ENCODE measurements at regions not wholly inside any gene's neighbourhood (a gene's known extent, or its start where the extent isn't known, plus 50 kb on each side); places are given as distances from the start of the nearest gene placed in this dataset.

- Mint-ChIP-seq H3K27ac (ENCODE audit: unreplicated experiment) (no peak overlapping the region), H3K27me3 (ENCODE audit: unreplicated experiment) (no peaks in the 10 kb centered on the region), H3K36me3 (ENCODE audit: unreplicated experiment) (no peaks in the 10 kb centered on the region), H3K4me1 (ENCODE audit: unreplicated experiment) (no peaks in the 10 kb centered on the region), H3K9me3 (ENCODE audit: unreplicated experiment) (peaks cover 4% of the 10 kb centered on the region), H3K4me3 (ENCODE audit: unreplicated experiment) (no peak overlapping the region)
- no peak for DNase-seq (ENCODE audit: extremely low spot score, unreplicated experiment)
- TF ChIP-seq, protein P1, sequence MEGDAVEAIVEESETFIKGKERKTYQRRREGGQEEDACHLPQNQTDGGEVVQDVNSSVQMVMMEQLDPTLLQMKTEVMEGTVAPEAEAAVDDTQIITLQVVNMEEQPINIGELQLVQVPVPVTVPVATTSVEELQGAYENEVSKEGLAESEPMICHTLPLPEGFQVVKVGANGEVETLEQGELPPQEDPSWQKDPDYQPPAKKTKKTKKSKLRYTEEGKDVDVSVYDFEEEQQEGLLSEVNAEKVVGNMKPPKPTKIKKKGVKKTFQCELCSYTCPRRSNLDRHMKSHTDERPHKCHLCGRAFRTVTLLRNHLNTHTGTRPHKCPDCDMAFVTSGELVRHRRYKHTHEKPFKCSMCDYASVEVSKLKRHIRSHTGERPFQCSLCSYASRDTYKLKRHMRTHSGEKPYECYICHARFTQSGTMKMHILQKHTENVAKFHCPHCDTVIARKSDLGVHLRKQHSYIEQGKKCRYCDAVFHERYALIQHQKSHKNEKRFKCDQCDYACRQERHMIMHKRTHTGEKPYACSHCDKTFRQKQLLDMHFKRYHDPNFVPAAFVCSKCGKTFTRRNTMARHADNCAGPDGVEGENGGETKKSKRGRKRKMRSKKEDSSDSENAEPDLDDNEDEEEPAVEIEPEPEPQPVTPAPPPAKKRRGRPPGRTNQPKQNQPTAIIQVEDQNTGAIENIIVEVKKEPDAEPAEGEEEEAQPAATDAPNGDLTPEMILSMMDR (IDR thresholded peaks at IDR 0.05), result no peak
Measured at GRCh38 chr18:65365245-65365980, 385.4 kb upstream of the CDH7 start.

- H3K27ac Mint-ChIP-seq (ENCODE audit: unreplicated experiment), result no peak overlapping the region
- H3K36me3 Mint-ChIP-seq (ENCODE audit: unreplicated experiment), result no peaks in the 10 kb centered on the region
- H3K9me3 Mint-ChIP-seq (ENCODE audit: unreplicated experiment), result peaks cover 4% of the 10 kb centered on the region
- TF ChIP-seq, protein P1 (IDR thresholded peaks at IDR 0.05), result no peak
- DNase-seq (ENCODE audit: extremely low spot score, unreplicated experiment), result no peak
- H3K4me1 Mint-ChIP-seq (ENCODE audit: unreplicated experiment), result no peaks in the 10 kb centered on the region
- H3K27me3 Mint-ChIP-seq (ENCODE audit: unreplicated experiment), result no peaks in the 10 kb centered on the region
- H3K4me3 Mint-ChIP-seq (ENCODE audit: unreplicated experiment), result no peak overlapping the region
Measured at GRCh38 chr18:65363911-65364632, 386.7 kb upstream of the CDH7 start.

- peaks cover 4% of the 10 kb centered on the region for H3K9me3 Mint-ChIP-seq (ENCODE audit: unreplicated experiment)
- no peak for DNase-seq (ENCODE audit: extremely low spot score, unreplicated experiment)
- H3K4me1 Mint-ChIP-seq (ENCODE audit: unreplicated experiment), result no peaks in the 10 kb centered on the region
- H3K36me3 Mint-ChIP-seq (ENCODE audit: unreplicated experiment), result no peaks in the 10 kb centered on the region
- H3K27ac Mint-ChIP-seq (ENCODE audit: unreplicated experiment), result no peak overlapping the region
- TF ChIP-seq, protein P1 (IDR thresholded peaks at IDR 0.05), result no peak
- H3K27me3 Mint-ChIP-seq (ENCODE audit: unreplicated experiment), result no peaks in the 10 kb centered on the region
- H3K4me3 Mint-ChIP-seq (ENCODE audit: unreplicated experiment), result no peak overlapping the region
Measured at GRCh38 chr18:65363011-65363410, 387.8 kb upstream of the CDH7 start.

- Mint-ChIP-seq H3K27me3 (ENCODE audit: unreplicated experiment) (no peaks in the 10 kb centered on the region), H3K27ac (ENCODE audit: unreplicated experiment) (no peak overlapping the region), H3K36me3 (ENCODE audit: unreplicated experiment) (no peaks in the 10 kb centered on the region), H3K4me3 (ENCODE audit: unreplicated experiment) (no peak overlapping the region), H3K9me3 (ENCODE audit: unreplicated experiment) (peaks cover 4% of the 10 kb centered on the region), H3K4me1 (ENCODE audit: unreplicated experiment) (no peaks in the 10 kb centered on the region)
- TF ChIP-seq, protein P1 (IDR thresholded peaks at IDR 0.05), result no peak
- no peak for DNase-seq (ENCODE audit: extremely low spot score, unreplicated experiment)
Measured at GRCh38 chr18:65359479-65359878, 391.3 kb upstream of the CDH7 start.

DNA sequence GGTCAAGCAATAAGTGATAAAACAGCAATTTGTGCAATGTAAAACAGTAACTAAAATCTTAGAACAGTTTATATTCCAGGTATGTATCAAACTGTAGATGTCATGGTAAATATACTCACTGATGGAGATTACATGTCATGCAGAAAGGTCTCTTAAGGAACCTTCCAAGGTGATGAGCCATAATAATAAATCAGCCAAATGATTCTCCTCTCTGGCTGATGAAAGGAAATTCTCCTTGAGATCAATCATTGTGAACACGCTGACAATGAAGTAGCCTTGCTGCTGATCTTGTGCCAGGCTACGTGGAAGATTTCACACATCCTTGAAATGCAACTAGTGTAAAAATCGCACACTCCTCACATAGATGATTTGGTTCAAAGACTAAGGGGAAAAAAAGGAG lies 392.5 kb upstream of the CDH7 start:
- TF ChIP-seq, protein P1 (IDR thresholded peaks at IDR 0.05), result no peak
- H3K4me1 Mint-ChIP-seq (ENCODE audit: unreplicated experiment), result no peaks in the 10 kb centered on the region
- H3K9me3 Mint-ChIP-seq (ENCODE audit: unreplicated experiment), result no peaks in the 10 kb centered on the region
- H3K27ac Mint-ChIP-seq (ENCODE audit: unreplicated experiment), result no peak overlapping the region
- no peaks in the 10 kb centered on the region for H3K36me3 Mint-ChIP-seq (ENCODE audit: unreplicated experiment)
- no peak overlapping the region for H3K4me3 Mint-ChIP-seq (ENCODE audit: unreplicated experiment)
- H3K27me3 Mint-ChIP-seq (ENCODE audit: unreplicated experiment), result no peaks in the 10 kb centered on the region
- DNase-seq (ENCODE audit: extremely low spot score, unreplicated experiment), result no peak

Data from osteocyte (in vitro differentiated cells).